ENCODE measurements at regions not wholly inside any gene's neighbourhood (a gene's known extent, or its start where the extent isn't known, plus 50 kb on each side); places are given as distances from the start of the nearest gene placed in this dataset.
"Not testable (repeated sequence)": the region's sequence is repeated elsewhere in the genome, so short reads cannot be mapped to it uniquely, and the experiment has no call there.

- no peak for DNase-seq
Measured at GRCh38 chr14:86088156-86088555, 558.2 kb downstream of the FLRT2 start.

GRCh38 chr14:86087377-86087776 is 557.4 kb downstream of the FLRT2 start:
- DNase-seq = no peak

GRCh38 chr14:86086962-86087361 is 557.0 kb downstream of the FLRT2 start:
- DNase-seq = peak in 1 of 51 donors; percentile 32

- no peak for DNase-seq
Measured at GRCh38 chr14:86084097-86084496, 554.2 kb downstream of the FLRT2 start.

GRCh38 chr14:86083616-86084015 is 553.7 kb downstream of the FLRT2 start:
- DNase-seq = no peak

GRCh38 chr14:86072116-86072894 is 542.4 kb downstream of the FLRT2 start:
- DNase-seq = no peak

- DNase-seq = no peak
Measured at GRCh38 chr14:86066651-86067050, 536.7 kb downstream of the FLRT2 start.

GRCh38 chr14:86065407-86065806 is 535.5 kb downstream of the FLRT2 start:
- no peak for DNase-seq

GRCh38 chr14:86064595-86064994 is 534.7 kb downstream of the FLRT2 start:
- DNase-seq = not testable (repeated sequence)

GRCh38 chr14:86057018-86057667 is 527.2 kb downstream of the FLRT2 start:
- DNase-seq = peak in 11 of 51 donors; percentile 0 to 37 (median 12)

GRCh38 chr14:86055512-86056075 is 525.6 kb downstream of the FLRT2 start:
- peak in 1 of 51 donors; percentile 1 for DNase-seq

GRCh38 chr14:86052868-86053267 is 522.9 kb downstream of the FLRT2 start:
- DNase-seq = no peak

GRCh38 chr14:86050757-86051156 is 520.8 kb downstream of the FLRT2 start:
- no peak for DNase-seq

- no peak for DNase-seq
Measured at GRCh38 chr14:86050072-86050683, 520.2 kb downstream of the FLRT2 start.

- DNase-seq = no peak
Measured at GRCh38 chr14:86039176-86039575, 509.2 kb downstream of the FLRT2 start.

GRCh38 chr14:86038387-86039042 is 508.6 kb downstream of the FLRT2 start:
- peak in 16 of 51 donors; percentile 1 to 48 (median 6) for DNase-seq

GRCh38 chr14:86035882-86036281 is 505.9 kb downstream of the FLRT2 start:
- no peak for DNase-seq

GRCh38 chr14:86027990-86028389 is 498.0 kb downstream of the FLRT2 start:
- no peak for DNase-seq

GRCh38 chr14:86027144-86027543 is 497.2 kb downstream of the FLRT2 start:
- DNase-seq = no peak

GRCh38 chr14:86022031-86022629 is 492.2 kb downstream of the FLRT2 start:
- no peak for DNase-seq

- DNase-seq = no peak
Measured at GRCh38 chr14:86020841-86021240, 490.9 kb downstream of the FLRT2 start.
